NCI-H2029 treated with DMSO at 0.1 percent for 48 hours (cell line): ENCODE measurements at regions not wholly inside any gene's neighbourhood (a gene's known extent, or its start where the extent isn't known, plus 50 kb on each side); places are given as distances from the start of the nearest gene placed in this dataset.
"Not testable (repeated sequence)": the region's sequence is repeated elsewhere in the genome, so short reads cannot be mapped to it uniquely, and the experiment has no call there.

ENCODE experiments used
- DNase-seq: peaks from one replicate; lab custom pipeline; 2025; lab: John Stamatoyannopoulos, UW

DNA sequence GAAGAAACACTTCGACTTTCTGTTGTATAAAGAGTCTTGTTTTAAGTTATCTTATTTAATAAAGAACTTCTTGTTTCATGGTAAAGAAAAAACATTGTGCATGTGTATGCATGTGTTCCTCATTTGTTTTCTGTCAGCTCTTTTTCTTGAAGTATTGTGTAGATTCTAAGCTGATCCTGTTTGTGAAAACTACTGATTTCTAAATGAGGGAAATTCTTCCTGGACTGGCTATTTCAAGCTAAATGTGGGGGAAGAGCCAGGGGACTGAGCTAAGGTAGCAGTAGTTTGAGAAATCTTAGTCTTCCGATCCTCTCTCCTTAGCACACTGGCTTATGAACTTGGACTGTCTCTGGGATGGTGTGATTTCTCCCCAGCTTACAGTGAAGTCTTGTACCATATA, 56.4 kb upstream of the RBMS1 start:
- no peak for DNase-seq

DNA sequence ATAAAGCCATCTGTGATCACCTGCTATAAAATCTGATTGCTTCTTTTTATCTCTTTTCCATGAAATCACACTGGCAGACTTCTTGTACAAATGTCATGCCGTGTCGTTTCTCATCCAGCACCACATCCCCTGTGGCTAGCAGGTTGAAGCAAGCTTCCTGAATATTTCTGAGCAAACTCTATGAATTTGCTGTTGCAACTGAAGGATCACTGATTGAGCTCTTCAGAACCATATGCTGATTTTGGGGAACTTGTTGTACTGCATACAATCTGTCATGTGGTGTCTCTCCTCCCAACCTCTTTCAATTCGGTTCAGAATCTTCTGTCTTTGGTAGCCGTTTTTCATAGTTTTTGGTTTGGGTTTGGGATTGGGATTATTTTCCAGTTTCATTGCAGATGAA, 57.7 kb upstream of the RBMS1 start:
- DNase-seq = no peak

DNA sequence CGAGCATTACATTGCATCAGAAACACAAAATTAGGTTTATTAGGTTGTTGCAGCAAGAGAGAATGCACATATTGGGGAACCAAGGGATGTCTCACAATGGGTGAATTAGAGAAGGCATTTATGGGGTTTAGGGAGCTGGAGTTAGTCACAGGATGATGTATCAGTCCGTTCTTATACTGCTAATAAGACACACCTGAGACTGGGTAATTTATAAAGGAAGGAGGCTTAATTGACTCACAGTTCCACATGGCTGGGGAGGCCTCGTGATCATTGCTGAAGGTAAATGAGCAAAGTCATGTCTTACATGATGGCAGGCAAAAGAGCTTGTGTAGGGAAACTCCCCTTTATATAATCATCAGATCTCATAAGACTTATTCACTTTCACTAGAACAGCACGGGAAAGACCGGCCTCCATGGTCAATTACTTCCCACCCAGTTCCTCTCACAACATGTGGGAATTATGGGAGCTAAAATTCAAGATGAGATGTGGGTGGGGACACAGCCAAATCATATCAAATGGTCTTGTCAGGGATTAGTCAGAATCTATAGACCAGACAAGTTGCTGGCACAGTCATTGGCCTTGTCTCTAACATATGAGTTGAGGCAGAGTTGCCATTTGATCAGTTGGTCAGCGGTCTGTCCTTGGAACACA, 61.9 kb upstream of the RBMS1 start:
- no peak for DNase-seq

DNA sequence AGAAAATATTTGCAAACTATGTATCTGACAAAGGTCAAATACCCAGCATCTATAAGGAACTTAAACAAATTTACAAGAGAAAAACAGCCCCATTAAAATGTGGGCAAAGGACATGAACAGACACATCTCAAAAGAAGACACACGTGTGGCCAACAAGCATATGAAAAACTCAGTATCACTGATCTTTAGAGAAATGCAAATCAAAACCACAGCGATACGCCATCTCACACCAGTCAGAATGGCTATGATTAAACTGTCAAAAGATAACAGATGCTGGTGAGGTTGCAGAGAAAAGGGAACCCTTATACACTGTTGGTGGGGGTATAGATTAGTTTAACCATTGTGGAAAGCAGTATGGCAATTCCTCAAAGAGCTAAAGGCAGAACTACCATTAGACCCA, 64.3 kb upstream of the RBMS1 start:
- DNase-seq = no peak

DNA sequence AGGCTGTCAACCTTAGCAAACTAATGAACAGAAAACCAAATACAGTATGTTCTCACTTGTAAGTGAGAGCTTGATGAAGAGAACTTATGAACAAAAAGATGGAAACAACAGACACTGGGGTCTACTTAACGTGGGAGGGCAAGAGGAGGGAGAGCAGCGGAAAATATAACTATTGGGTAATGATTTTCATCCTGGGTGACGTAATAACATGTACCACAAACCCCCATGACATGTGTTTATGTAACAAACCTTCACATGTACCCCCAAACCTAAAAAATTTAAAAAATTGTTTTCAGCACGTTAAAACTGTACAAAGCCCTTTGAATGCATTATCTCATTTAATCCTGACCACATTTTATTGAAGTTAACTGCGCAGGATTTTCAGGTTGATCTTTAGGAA, 64.9 kb upstream of the RBMS1 start:
- DNase-seq = no peak

DNA sequence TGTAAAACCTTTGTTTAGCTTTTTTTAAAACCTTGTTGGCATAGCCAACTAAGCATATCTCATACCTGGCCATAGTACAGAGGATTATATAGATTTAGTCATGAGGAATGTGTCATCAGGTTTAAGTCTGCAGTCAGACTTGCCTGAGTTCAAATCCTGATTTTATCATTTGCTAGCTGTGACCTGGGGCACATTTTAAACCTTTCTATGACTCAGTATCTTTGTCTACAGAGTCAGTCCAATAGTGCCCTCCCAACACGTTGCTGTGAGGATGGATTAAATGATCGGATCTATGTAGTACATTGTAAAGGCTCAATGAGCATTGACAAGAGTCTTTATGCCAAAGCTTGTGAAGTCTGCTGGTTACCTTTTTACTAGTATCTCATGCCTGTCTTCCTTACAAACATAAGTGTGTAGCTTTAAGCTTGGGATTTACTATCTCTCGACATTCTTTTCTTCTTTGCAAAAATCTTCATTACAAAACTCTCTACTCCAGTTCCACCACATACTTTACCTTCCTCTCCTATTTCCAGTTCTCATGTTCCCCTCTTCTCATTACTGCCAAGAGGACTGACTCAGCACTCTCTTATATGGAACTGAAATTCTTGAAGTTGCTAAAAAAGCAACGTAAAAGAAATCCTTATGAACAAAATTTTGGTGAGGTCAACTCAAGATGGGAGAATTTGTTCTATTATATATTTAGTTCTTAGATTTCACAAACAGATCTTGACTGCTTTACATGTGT, 68.1 kb upstream of the RBMS1 start:
- no peak for DNase-seq

DNA sequence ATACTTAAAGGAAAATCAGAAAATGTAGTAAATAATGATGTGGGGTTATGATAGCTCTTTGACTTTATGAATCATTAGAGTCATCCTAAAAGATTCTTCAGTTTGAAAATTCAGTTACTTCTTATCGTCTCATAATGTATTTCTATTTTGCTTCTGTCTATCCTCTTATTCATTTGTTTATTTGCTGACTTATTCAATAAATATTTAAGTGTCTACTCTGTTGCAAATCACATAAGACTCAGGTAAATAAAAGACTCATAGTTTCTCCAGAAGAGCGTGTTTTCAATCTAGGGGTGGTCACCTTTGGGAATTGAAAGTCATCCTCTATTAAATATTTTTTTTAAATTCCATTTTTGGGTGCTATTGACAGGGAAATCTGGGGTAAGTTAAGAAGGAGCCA, 69.1 kb upstream of the RBMS1 start:
- no peak for DNase-seq

DNA sequence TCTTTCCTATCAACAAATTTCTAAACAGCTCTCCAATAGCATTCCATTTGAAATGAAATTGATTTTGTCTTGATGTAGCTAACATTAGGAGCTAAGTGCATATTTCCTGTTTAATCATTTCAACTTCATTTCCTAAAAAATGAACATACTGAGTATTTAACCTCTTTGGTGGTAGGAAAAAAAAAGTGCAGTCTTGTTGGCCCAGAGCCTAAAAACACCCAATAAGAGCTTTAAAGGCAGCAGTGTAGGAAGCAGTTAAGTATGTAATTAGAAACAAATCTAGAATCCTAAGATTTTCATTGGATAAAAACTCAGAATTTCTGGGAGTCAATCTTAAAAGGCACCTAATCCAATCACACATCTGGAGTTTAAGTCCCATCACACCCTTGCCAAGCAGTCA, 71.0 kb upstream of the RBMS1 start:
- DNase-seq = no peak

DNA sequence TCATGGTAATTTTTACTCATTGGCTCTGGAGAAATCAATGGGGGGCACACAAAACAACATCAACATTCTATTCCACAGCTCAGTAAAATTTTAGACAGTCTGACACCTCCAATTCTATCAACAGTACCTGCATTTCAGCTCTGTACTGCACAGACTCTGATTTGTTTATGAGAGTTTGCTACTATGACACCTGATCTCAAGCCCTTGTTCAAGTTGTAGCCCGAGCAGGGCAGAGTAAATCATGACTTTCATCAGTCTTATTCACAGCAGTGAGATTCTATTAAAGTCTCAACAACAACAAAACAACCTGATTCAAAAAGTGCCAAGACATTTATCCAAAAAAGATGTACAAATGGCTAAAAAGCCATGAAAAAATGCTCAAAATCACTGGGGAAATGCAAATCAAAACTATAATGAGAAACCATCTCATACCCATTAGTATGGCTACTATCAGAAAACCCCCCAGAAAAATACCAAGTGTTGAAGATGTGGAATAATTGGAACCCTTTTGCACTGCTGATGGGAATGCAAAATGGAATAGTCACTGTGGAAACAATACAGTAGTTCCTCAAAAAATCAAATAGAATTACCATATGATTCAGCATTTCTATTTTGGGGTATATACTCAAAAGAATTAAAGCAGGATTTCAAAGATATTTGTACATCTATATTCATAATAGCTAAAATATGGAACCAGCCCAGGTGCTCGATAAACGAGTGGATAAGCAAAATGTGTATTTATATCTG, 71.7 kb upstream of the RBMS1 start:
- DNase-seq = no peak

DNA sequence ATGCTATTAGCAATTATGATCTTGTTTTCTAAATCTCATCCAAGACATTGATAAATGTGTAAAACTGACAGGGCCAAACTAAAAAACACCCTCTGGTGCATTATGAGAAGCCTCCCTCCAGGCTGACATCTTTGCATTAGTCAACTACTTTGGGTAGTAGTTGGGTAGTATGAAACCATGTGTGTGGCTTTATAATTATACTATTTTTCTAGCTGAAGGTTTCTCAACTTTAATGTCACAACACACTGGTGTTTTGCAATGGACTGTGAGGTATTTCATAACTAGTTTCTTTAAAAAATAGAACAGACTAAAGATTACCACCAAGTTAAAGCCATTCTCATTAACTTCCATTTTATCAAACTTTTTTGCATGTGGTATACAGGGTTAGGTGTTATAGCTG, 73.1 kb upstream of the RBMS1 start:
- DNase-seq = no peak

DNA sequence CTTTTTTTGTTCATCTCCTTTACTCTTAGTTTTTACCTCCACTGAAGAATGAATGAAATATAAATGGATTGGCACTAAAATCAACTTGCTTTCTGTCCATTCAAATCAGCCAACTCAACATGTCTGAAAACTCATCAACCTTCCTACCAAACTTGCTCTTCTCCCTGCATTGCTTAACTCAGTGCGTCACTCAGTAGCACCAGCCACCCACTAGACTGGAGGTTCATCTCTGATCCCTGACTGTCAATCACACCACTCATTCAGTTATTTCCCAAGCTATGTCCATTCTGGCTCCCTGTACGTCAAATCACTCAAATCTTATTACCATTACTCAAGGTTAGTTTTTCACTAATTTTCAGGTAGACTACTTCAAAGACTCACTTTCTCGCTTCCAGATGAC, 75.2 kb upstream of the RBMS1 start:
- no peak for DNase-seq

DNA sequence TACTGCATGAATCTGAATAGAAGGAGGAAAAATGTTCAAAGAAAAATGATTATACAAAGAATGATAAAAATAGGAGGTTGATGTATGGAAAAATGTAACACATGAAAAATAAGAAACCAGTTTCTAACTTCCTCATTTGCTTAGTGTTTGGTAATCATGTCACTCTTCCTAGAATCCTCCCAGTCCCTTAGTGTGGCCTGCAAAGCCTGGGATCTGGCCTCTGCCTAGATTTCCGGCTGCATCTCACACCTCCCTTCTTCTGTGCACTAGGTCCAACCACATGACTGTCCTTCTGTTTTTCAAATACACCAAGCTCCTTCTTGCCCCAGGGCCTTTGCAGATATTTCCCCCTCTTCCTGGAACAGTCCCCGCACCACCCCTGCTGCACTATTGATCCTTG, 76.8 kb upstream of the RBMS1 start:
- DNase-seq = no peak

DNA sequence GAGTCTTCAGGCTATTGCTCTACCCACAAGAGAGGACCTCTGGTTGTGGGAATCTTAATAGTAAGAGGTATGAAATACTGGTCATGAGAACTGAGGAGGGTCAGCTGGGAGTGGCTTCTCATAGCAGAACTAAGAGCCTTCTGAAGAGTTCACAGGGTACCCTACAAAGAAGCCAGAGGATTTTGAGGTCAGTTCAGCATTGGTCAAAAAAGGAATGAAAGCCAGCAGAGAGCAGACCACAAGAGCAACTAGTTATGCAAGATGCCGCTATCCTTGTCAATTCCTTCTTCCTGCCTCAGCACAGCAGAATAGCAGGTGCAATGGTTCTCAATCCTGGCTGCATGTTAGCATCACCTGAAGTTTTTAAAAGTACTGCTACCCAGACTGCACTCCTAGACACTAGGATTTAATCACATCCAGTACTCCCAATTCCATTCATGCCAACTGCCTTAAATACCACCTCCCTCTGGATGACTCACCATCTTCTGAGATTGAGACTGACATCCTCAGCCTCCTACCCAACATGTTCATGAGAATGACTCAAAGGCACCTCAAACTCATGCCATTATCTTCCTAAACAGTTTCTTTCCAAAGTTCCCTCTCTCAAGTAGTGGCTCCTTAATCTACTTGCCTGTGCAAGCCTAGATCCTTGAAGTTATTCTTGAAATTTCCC, 81.0 kb upstream of the RBMS1 start:
- DNase-seq = no peak

DNA sequence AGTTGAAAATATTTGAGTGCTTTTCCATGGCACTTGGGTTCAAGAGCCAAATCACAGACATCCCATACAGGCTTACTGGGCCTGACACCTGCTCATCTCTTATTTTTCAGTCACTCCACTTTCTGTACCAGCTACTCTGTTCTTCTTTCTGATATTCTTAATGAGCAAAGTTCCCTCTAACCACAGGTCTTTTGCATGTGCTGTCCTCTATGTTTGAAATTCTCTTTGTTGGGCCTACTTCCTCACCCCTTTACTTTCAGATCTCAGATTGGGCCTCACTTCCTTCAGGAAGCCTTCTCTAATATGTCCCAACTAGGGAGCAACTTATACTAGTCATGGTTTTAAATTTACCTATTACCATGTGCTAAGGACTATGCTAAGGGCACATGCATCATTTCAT, 81.8 kb upstream of the RBMS1 start:
- no peak for DNase-seq

DNA sequence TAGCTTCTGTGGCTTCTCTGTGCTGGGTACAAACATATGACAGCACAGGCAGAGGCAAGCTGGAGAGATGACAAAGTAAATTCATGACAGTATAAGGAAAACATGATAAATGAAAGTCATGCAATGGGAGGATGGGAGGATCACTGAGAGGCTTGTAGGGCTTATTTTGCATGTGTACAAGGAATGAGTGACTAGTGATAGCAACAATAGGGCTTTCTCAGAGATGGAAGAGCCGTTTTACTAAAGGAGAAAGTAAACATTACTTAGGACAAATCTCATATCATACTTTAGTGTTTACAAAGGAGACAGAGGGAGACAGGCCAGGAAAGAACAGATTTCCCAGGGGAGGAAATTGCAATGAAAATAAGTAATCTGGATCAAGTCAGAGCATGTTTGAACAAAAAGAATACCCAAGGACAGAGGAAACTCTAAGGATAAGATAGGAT, 82.5 kb upstream of the RBMS1 start:
- no peak for DNase-seq

DNA sequence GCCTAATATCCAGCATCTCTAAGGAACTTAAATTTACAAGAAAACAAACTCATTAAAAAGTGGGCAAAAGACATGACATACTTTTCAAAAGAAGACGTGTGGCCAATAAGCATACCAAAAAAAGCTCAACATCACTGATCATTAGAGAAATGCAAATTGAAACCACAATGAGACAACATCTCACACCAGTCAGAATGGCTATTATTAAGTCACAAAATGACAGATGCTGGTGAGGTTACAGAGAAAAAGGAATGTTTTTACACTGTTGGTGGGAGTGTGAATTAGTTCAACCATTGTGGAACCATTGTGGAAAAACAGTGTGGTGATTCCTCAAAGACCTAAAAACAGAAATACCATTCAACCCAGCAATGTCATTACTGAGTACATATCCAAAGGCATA, 83.5 kb upstream of the RBMS1 start:
- DNase-seq = not testable (repeated sequence)

DNA sequence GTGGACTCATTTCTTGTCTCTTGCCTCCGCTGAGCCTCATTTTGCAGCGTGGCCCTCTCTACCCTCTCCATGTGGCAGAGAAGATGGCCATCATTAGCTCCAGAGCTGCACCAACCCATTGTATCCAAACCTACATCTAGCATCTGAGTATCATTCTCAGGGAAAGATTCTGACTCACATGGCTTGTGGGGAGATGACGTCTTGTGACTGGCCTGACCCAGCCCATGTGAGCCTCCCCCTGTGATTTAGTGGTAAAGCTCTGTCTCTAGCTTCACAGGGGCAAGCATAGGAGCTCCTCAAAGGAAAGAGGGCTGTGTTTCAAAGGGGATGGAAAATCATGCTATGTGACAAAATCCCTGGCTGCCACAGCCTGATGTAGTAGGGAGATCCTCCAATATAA, 87.4 kb upstream of the RBMS1 start:
- no peak for DNase-seq

DNA sequence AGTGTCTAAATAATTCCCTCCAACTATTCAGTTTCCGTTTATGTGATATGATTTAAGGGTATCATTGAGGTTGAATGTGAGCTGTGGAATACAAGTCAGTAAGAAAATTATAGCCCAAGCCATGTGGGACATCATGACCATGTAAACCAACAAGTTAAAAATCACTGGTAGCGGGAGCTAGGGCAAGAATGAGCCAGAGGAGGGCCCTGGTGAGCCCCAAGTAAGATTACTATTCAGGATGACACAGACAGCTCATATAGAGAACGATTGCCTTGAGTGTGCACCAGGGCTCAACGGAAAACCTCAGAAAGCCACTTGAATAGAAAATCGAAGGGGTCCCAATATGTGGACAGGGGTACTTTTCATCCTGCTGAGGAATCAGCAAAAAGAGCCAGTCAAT, 87.8 kb upstream of the RBMS1 start:
- DNase-seq = no peak

DNA sequence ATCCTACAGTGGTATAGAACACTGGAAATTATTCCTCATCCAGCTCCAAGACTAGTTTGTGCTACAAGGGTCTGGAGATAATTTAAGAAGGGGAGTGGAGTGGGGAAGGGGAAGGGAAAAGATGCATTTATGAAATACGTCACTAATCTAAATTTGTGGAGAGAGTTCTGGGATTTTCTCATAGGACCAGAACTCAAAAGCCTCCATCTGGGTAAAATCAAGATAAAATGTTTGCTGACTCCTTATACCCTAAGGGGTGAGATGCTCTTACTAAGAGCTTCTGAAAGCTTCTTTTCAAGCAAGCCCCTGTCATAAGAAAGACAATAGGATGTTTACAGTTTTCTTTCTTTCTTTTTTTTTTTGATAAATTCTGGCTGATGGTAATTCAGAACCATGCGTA, 88.5 kb upstream of the RBMS1 start:
- DNase-seq = no peak

DNA sequence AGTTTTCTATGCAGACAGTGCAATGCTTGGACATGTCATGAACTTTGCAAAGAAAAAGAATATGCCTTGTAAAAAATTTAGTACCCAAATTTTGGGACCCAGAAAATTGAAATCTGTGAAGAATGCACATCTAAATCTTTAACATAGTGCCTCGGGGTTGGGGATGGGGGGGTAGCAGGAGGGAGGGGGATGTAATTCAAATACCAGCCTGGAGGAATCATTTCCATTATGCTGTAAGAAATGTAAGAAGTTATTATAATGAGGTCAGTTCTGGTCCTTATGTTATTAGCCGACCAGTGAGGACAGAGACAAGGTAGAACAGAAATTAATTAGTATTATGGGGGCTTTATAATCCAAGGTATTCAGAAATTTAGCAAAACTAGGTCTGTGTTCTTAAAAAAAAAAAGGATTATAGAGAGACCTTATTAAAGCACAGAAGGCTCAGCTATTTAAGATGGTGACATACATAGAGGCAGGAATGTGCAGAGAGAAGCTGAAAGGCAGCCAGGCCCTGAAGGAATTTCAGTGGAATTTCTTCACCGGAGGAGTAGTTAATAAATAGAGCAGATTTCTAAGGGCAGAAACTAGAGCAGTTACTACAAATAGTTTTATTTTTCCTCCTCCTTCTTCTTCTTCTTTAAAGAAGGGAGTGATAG, 89.0 kb upstream of the RBMS1 start:
- DNase-seq = no peak

DNA sequence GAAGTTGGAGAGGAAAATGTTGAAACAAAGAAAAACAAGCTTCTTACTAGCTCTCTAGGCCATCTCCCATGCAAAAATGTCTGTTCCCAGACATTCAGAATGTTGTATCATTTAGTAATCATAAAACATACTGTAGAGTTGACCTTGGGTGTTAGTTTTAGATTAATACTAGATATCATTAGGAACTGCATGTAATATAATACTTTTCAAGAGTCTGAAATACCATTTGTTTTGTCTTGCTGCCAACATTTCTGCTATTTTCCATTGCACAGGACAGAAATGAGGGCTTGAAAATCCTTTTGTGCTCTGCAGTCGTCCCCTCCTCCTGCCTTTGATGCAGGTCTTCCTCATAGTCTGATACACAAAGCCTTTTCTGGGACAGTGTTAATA, 89.5 kb upstream of the RBMS1 start:
- DNase-seq = peak; percentile 80

DNA sequence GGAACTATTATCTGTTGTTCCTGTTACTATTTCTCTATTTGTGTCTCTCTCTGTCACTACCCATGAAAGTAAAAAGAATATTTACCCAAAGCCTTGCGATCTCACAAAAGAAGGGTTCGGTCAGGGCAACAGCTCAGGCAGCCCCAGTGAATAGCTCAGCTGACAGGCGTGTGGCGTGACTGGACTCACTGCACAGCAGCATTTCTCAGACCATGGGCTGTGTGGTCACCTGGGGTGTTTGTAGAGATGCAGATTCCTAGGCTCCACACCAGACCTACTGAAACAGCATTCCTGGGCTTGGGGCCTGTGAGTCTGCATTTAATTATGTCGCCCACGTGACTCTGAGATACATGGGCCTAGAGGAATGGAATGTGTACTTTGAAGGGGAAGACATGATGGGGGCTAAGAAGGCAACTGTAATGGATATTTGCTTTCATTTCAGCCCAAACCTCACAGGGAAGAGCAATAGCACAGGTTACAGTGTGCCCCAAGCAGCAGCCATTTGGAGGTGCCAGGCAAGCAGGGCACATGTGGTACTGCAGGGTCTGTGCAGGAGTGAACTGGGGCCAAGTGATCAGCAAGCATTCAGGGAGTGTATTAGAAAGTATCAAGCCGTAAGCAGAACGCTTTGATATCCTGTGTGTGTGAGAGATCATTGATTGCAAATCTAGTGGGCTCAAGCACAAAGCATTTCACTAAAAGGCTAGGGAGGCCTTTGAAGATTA, 90.4 kb upstream of the RBMS1 start:
- no peak for DNase-seq
